Ureter (tissue), 1 donor: ENCODE measurements at regions not wholly inside any gene's neighbourhood (a gene's known extent, or its start where the extent isn't known, plus 50 kb on each side); places are given as distances from the start of the nearest gene placed in this dataset.
A peak's percentile ranks its signal among the peaks of the same experiment; 100 is the strongest.

Experiments used
- DNase-seq: peaks from one replicate; pipeline ENCODE4 v3.0.0-alpha.2; 2020; ENCODE audit warnings: low spot score
- donor health status: DM: yes; HTN: yes; CAD: no.

- no peak for DNase-seq
These were observed 97.6 kb downstream of the TM2D1 start for GRCh38 chr1:61627365-61627764.

GRCh38 chr1:61626816-61627215 lies 98.1 kb downstream of the TM2D1 start:
- no peak for DNase-seq

- DNase-seq = no peak
These were observed 101.1 kb downstream of the TM2D1 start for GRCh38 chr1:61623852-61624251.

GRCh38 chr1:61620536-61620935 lies 104.4 kb downstream of the TM2D1 start:
- no peak for DNase-seq

- peak; percentile 51 for DNase-seq
These were observed 106.2 kb downstream of the TM2D1 start for GRCh38 chr1:61618755-61619154.

GRCh38 chr1:61618193-61618592 lies 106.7 kb downstream of the TM2D1 start:
- no peak for DNase-seq

- no peak for DNase-seq
These were observed 108.1 kb downstream of the TM2D1 start for GRCh38 chr1:61616830-61617229.

- DNase-seq = no peak
These were observed 112.3 kb downstream of the TM2D1 start for GRCh38 chr1:61612602-61613001.

GRCh38 chr1:61609040-61609439 lies 115.9 kb downstream of the TM2D1 start:
- no peak for DNase-seq

- no peak for DNase-seq
These were observed 117.5 kb downstream of the TM2D1 start for GRCh38 chr1:61607448-61607847.

GRCh38 chr1:61606448-61607312 lies 118.3 kb downstream of the TM2D1 start:
- DNase-seq = peak; percentile 73

- no peak for DNase-seq
These were observed 119.2 kb downstream of the TM2D1 start for GRCh38 chr1:61605607-61606321.

GRCh38 chr1:61604684-61605083 lies 120.3 kb downstream of the TM2D1 start:
- DNase-seq = no peak

GRCh38 chr1:61604261-61604660 lies 120.7 kb downstream of the TM2D1 start:
- DNase-seq = no peak

- DNase-seq = no peak
These were observed 122.3 kb downstream of the TM2D1 start for GRCh38 chr1:61602663-61603062.

GRCh38 chr1:61597601-61598000 lies 127.3 kb downstream of the TM2D1 start:
- no peak for DNase-seq

- DNase-seq = no peak
These were observed 131.6 kb downstream of the TM2D1 start for GRCh38 chr1:61593331-61593730.

GRCh38 chr1:61591351-61591750 lies 133.6 kb downstream of the TM2D1 start:
- DNase-seq = no peak

GRCh38 chr1:61588736-61589672 lies 135.9 kb downstream of the TM2D1 start:
- DNase-seq = peak; percentile 65

- DNase-seq = peak; percentile 73
These were observed 139.2 kb downstream of the TM2D1 start for GRCh38 chr1:61585714-61586113.

GRCh38 chr1:61583703-61584102 lies 141.2 kb downstream of the TM2D1 start:
- DNase-seq = no peak

GRCh38 chr1:61581251-61581650 lies 143.7 kb downstream of the TM2D1 start:
- no peak for DNase-seq
